Keratinocyte (primary cell): ENCODE measurements at regions not wholly inside any gene's neighbourhood (a gene's known extent, or its start where the extent isn't known, plus 50 kb on each side); places are given as distances from the start of the nearest gene placed in this dataset.

Experiments used
- DNase-seq: peaks from one replicate; pipeline ENCODE4 v3.0.0-alpha.2; 2011; ENCODE audit warnings: low read depth, missing footprints, low spot score
- FAIRE-seq: peaks from 2 replicates; lab custom pipeline; 2011; peaks lifted over from hg19 to GRCh38; lab: Jason Lieb, UNC
- H2AFZ ChIP-seq: 2 replicates; pipeline ENCODE4 v1.6.0; 2012; ENCODE audit warnings: low read length, control low read depth, inconsistent platforms; ENCODE audit not compliant: control insufficient read depth
- H3K27ac ChIP-seq: 2 replicates; pipeline ENCODE4 v1.5.1; 2011; ENCODE audit warnings: low read length; ENCODE audit not compliant: control insufficient read depth, insufficient read depth
- H3K27me3 ChIP-seq: 3 replicates; pipeline ENCODE4 v1.6.0; 2011; ENCODE audit warnings: low read length; ENCODE audit not compliant: control insufficient read depth, insufficient read depth; ENCODE audit errors: extremely low read depth
- H3K36me3 ChIP-seq, 2 experiments: 2 replicates in 1 of 2; 3 replicates in 1 of 2; pipeline ENCODE4 v1.5.1; 2011; ENCODE audit warnings: low read length in 2 of 2, mild to moderate bottlenecking in 1 of 2; ENCODE audit not compliant: control insufficient read depth in 2 of 2, insufficient read depth in 2 of 2; ENCODE audit errors: extremely low read depth in 1 of 2
- H3K4me1 ChIP-seq: 3 replicates; pipeline ENCODE4 v1.5.1; 2011; ENCODE audit warnings: low read length; ENCODE audit not compliant: control insufficient read depth, insufficient read depth; ENCODE audit errors: extremely low read depth
- H3K4me2 ChIP-seq: 3 replicates; pipeline ENCODE4 v1.6.0; 2011; ENCODE audit warnings: low read depth, low read length; ENCODE audit not compliant: control insufficient read depth, insufficient read depth; ENCODE audit errors: extremely low read depth
- H3K4me3 ChIP-seq, 3 experiments: fragments of 200-600 bp in 1 of 3; sonication (generic) in 1 of 3; 2 replicates in 2 of 3; 3 replicates in 1 of 3; pipeline ENCODE4 v1.5.1; 2011 to 2016; ENCODE audit warnings: low read length in 3 of 3, mild to moderate bottlenecking in 3 of 3, control low read depth in 2 of 3, inconsistent platforms in 1 of 3, low read depth in 1 of 3, mixed read lengths in 1 of 3, mixed run types in 1 of 3, moderate library complexity in 1 of 3; ENCODE audit not compliant: control insufficient read depth in 2 of 3, insufficient read depth in 2 of 3; ENCODE audit errors: extremely low read depth in 1 of 3
- H3K79me2 ChIP-seq: 2 replicates; pipeline ENCODE4 v1.6.0; 2012; ENCODE audit warnings: low read length; ENCODE audit not compliant: control insufficient read depth, insufficient read depth
- H3K9ac ChIP-seq: 3 replicates; pipeline ENCODE4 v1.6.0; 2011; ENCODE audit warnings: low read length; ENCODE audit not compliant: control insufficient read depth, insufficient read depth; ENCODE audit errors: extremely low read depth
- H3K9me1 ChIP-seq: 3 replicates; pipeline ENCODE4 v1.6.0; 2011; ENCODE audit warnings: low read length; ENCODE audit not compliant: control insufficient read depth, insufficient read depth; ENCODE audit errors: extremely low read depth
- H3K9me3 ChIP-seq: 2 replicates; pipeline ENCODE4 v1.5.1; 2012; ENCODE audit warnings: low read depth, low read length; ENCODE audit not compliant: control insufficient read depth
- H4K20me1 ChIP-seq: 3 replicates; pipeline ENCODE4 v1.6.0; 2011; ENCODE audit warnings: low read length; ENCODE audit not compliant: control insufficient read depth, insufficient read depth; ENCODE audit errors: extremely low read depth
- CTCF ChIP-seq, 3 experiments: IDR thresholded peaks in 1 of 3; conservative IDR thresholded peaks in 1 of 3; optimal IDR thresholded peaks in 1 of 3; 2 replicates in 2 of 3; 3 replicates in 1 of 3; pipeline versions ENCODE3 to v1.5.1; 2011; ENCODE audit warnings: low read length in 3 of 3, mild to moderate bottlenecking in 3 of 3, moderate library complexity in 2 of 3, control low read depth in 1 of 3, inconsistent platforms in 1 of 3; ENCODE audit not compliant: insufficient read depth in 2 of 3; ENCODE audit errors: extremely low read depth in 1 of 3
- EZH2 ChIP-seq: IDR thresholded peaks from one replicate; pipeline ENCODE4 v1.6.1; 2012; ENCODE audit warnings: inconsistent platforms, mild to moderate bottlenecking, low read length, moderate library complexity
- dilution Hi-C: fragments of 300-500 bp; cut with MboI; formaldehyde crosslinking; loops from one replicate; pipeline ENCODE4 v1.7.0; 2020; ENCODE audit warnings: low sequenced_read_pairs; ENCODE audit not compliant: extremely low pct_ligation_motif_present

- H3K4me2 ChIP-seq = no peak overlapping the region
- no peaks in the 10 kb centered on the region for H3K9me3 ChIP-seq
- no peaks in the 10 kb centered on the region for H3K27me3 ChIP-seq
- no peaks in the 10 kb centered on the region for H3K79me2 ChIP-seq
- H3K4me1 ChIP-seq = peaks cover 14% of the 10 kb centered on the region
- no peaks in the 10 kb centered on the region for H3K9me1 ChIP-seq
- dilution Hi-C loops = no loop called here
- no peaks in the 10 kb centered on the region for H4K20me1 ChIP-seq
- TF ChIP-seq CTCF (optimal IDR thresholded peaks at IDR 0.05 in 1 of 3, IDR thresholded peaks at IDR 0.05 in 1 of 3, conservative IDR thresholded peaks at IDR 0.05 in 1 of 3; ENCODE audit: extremely low read depth in 1 of 3, insufficient read depth in 2 of 3, low read length in 3 of 3) = no peak
- TF ChIP-seq EZH2 = no peak
- H3K36me3 ChIP-seq = no peaks in the 10 kb centered on the region
- DNase-seq (no peak), FAIRE-seq (no peak)
- no peak overlapping the region for H2AFZ ChIP-seq
- H3K9ac ChIP-seq = no peak overlapping the region
- no peak overlapping the region for H3K27ac ChIP-seq
- H3K4me3 ChIP-seq = no peak overlapping the region
Measured at GRCh38 chr2:122032264-122032645, 276.8 kb downstream of the TSN start.

GRCh38 chr2:122033778-122034177 is 278.3 kb downstream of the TSN start:
- H3K79me2 ChIP-seq = no peaks in the 10 kb centered on the region
- no peaks in the 10 kb centered on the region for H3K9me1 ChIP-seq
- no peaks in the 10 kb centered on the region for H3K36me3 ChIP-seq
- H3K4me1 ChIP-seq = peaks cover 2% of the 10 kb centered on the region
- H3K4me2 ChIP-seq = no peak overlapping the region
- H3K9ac ChIP-seq = no peak overlapping the region
- FAIRE-seq (no peak), DNase-seq (no peak)
- H4K20me1 ChIP-seq = no peaks in the 10 kb centered on the region
- H3K9me3 ChIP-seq = no peaks in the 10 kb centered on the region
- no peak overlapping the region for H3K4me3 ChIP-seq
- H2AFZ ChIP-seq = no peak overlapping the region
- no peak for TF ChIP-seq EZH2
- dilution Hi-C loops = no loop called here
- H3K27ac ChIP-seq = no peak overlapping the region
- no peaks in the 10 kb centered on the region for H3K27me3 ChIP-seq

- H3K36me3 ChIP-seq = no peaks in the 10 kb centered on the region
- H4K20me1 ChIP-seq = no peaks in the 10 kb centered on the region
- dilution Hi-C loops = no loop called here
- no peak for TF ChIP-seq CTCF (optimal IDR thresholded peaks at IDR 0.05 in 1 of 3, IDR thresholded peaks at IDR 0.05 in 1 of 3, conservative IDR thresholded peaks at IDR 0.05 in 1 of 3; ENCODE audit: extremely low read depth in 1 of 3, insufficient read depth in 2 of 3, low read length in 3 of 3)
- no peak for TF ChIP-seq EZH2
- H3K9me1 ChIP-seq = no peaks in the 10 kb centered on the region
- H2AFZ ChIP-seq = no peak overlapping the region
- DNase-seq (no peak), FAIRE-seq (no peak)
- no peaks in the 10 kb centered on the region for H3K4me1 ChIP-seq
- H3K27me3 ChIP-seq = no peaks in the 10 kb centered on the region
- H3K4me3 ChIP-seq = no peak overlapping the region
- H3K79me2 ChIP-seq = no peaks in the 10 kb centered on the region
- H3K27ac ChIP-seq = no peak overlapping the region
- no peak overlapping the region for H3K9ac ChIP-seq
- no peak overlapping the region for H3K4me2 ChIP-seq
- H3K9me3 ChIP-seq = no peaks in the 10 kb centered on the region
Measured at GRCh38 chr2:122034344-122034743, 278.9 kb downstream of the TSN start.
